ENCODE measurements at regions not wholly inside any gene's neighbourhood (a gene's known extent, or its start where the extent isn't known, plus 50 kb on each side); places are given as distances from the start of the nearest gene placed in this dataset.

GRCh38 chr18:22790545-22791309 lies 142.4 kb upstream of the RBBP8 start:
- TF ChIP-seq CTCF (IDR thresholded peaks at IDR 0.05) (no peak), POLR2A (IDR thresholded peaks at IDR 0.05) (no peak)
